IPS DF 6.9 (cell line): ENCODE measurements at regions not wholly inside any gene's neighbourhood (a gene's known extent, or its start where the extent isn't known, plus 50 kb on each side); places are given as distances from the start of the nearest gene placed in this dataset.
"Not testable (repeated sequence)": the region's sequence is repeated elsewhere in the genome, so short reads cannot be mapped to it uniquely, and the experiment has no call there.

Experiments used
- DNase-seq: peaks from one replicate; pipeline ENCODE4 v3.0.0-alpha.2; 2013; ENCODE audit warnings: low read depth, low spot score
- H3K27ac ChIP-seq: one replicate; pipeline ENCODE4 v1.5.1; 2013; ENCODE audit warnings: low read length, control low read depth
- H3K27me3 ChIP-seq: 2 replicates; pipeline ENCODE4 v1.6.1; 2013; ENCODE audit warnings: mild to moderate bottlenecking, low read length; ENCODE audit not compliant: control insufficient read depth, insufficient read depth
- H3K36me3 ChIP-seq: 2 replicates; pipeline ENCODE4 v1.6.1; 2013; ENCODE audit warnings: low read length; ENCODE audit not compliant: control insufficient read depth, insufficient read depth
- H3K4me1 ChIP-seq: 2 replicates; pipeline ENCODE4 v1.6.1; 2013; ENCODE audit warnings: low read length; ENCODE audit not compliant: control insufficient read depth, insufficient read depth
- H3K4me3 ChIP-seq: 2 replicates; pipeline ENCODE4 v1.5.1; 2013; ENCODE audit warnings: mild to moderate bottlenecking, low read length
- H3K9me3 ChIP-seq: 2 replicates; pipeline ENCODE4 v1.6.1; 2013; ENCODE audit warnings: low read length, inconsistent platforms; ENCODE audit not compliant: control insufficient read depth, insufficient read depth
- WGBS: extraction: QIAGEN DNeasy Blood & Tissue Kit; methylation state at CpG from one replicate; pipeline ENCODE4 v1.1.7; 2013; ENCODE audit warnings: mixed read lengths, missing lambda C conversion rate; ENCODE audit not compliant: insufficient read length, insufficient coverage; 5-methylcytosine and 5-hydroxymethylcytosine counted together

DNA sequence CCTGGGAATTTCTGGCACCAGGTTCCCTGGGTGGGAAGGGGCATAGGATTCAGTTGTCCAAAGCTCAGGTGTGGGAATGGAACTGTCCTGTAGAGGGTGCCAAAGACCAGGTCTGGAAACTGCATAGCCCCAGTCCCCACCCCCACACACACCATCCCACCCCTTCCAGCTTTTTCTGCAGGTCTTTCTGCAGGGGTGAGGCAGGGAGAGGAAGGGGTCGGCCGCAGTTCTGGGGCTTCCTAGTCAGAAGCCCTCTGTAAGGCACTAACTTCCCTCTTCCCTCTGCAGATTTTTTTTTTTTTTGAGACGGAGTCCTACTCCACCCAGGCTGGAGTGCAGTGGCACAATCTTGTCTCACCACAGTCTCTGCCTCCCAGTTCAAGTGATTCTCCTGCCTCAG is 1949.7 kb downstream of the FOXD4L5 start:
- DNase-seq, H3K36me3 ChIP-seq, H3K27me3 ChIP-seq, H3K9me3 ChIP-seq, H3K27ac ChIP-seq, H3K4me3 ChIP-seq, H3K4me1 ChIP-seq: not testable (repeated sequence)
- WGBS = no CpG with 5 or more reads among the region's 3 CpGs

DNA sequence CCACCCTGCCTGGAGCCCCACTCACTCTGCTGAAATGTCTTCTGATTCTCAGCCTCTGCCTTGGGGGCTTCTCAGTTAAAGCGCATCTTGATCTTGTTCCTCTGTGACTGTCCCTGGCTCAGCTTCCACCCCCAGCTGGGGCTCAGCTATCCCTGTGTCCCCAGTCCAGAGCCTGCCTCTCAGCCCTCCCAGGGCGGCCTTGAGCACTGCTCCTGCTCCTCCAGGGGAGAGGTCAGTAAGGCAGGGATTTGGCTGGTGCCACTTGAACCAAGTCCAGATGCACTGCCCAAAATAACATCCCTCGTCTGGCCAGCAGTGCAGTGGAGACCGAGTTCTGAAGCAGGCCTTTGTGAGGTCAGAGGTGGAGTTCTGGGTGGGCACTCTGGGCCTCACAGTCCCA is 1950.8 kb downstream of the FOXD4L5 start:
- H3K36me3 ChIP-seq, H3K9me3 ChIP-seq, H3K4me1 ChIP-seq, H3K4me3 ChIP-seq, H3K27me3 ChIP-seq, DNase-seq, H3K27ac ChIP-seq: not testable (repeated sequence)
- WGBS = no CpG with 5 or more reads among the region's 4 CpGs

DNA sequence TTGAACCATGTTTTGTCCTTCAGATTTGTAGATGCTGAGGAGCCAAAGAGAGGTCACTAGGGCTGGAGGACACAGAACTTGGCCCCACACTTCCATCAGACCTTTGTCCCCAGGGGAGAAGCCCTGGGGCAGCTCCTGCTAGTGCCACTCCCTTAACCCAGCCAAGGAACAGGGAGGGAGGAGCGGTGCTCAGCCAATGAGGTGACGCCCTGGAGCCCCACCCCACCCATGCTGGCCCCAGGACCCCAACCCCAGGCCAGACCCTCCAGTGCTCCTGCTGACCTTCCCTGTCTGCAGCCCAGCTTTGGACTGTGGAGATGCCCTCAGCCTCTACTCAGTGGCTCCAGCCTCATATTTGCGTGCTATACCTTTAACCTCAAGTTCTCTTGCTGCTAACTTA is 1951.9 kb downstream of the FOXD4L5 start:
- not testable (repeated sequence) for H3K27me3 ChIP-seq, H3K4me1 ChIP-seq, H3K9me3 ChIP-seq, H3K27ac ChIP-seq, H3K4me3 ChIP-seq, H3K36me3 ChIP-seq, DNase-seq
- no CpG with 5 or more reads among the region's 3 CpGs for WGBS

- not testable (repeated sequence) for DNase-seq, H3K27me3 ChIP-seq, H3K36me3 ChIP-seq, H3K4me3 ChIP-seq, H3K9me3 ChIP-seq, H3K27ac ChIP-seq, H3K4me1 ChIP-seq
- no CpG with 5 or more reads among the region's 6 CpGs for WGBS
Measured at GRCh38 chr9:63328313-63328712, 1956.7 kb downstream of the FOXD4L5 start.

DNA sequence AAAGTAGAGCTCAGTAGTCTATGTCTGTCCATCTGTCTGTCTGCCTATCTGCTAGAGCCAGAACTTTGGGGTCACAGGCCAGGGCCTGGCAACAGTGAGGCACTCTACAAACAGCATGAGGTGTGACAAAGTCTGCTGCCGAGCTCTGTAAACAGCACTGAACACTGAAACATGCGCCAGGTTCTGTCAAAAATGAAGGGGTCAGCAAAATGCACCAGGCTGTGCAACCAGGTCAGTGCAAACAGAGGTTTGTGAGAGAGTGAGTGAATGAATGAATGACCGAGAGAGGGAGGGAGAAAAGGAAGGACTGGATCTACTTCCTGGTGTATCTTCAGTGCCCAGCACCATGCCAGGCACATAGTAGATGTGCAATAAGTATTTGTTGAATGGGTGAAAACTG is 1957.8 kb downstream of the FOXD4L5 start:
- not testable (repeated sequence) for DNase-seq, H3K27ac ChIP-seq
- no CpG with 5 or more reads among the region's 3 CpGs for WGBS

DNA sequence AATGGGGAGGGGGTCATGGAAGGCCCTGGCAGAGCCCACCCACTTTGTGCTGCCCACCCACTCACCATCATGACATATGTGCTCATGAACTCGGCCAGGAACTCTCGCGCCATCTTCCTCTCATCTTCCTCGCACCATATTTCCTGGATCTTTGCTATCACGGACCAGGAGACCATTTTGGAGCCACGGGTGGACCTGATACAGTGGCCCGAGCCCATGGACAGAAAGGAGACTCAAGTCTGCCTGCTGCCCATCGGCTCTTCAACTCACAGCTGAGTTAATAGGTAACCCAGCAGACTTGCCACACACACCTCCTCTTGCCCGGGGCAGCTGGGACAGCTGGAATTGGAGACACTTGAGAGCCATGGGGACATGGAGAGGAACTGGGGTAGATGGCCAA is 1958.3 kb downstream of the FOXD4L5 start:
- not testable (repeated sequence) for H3K4me1 ChIP-seq, H3K36me3 ChIP-seq, H3K4me3 ChIP-seq, DNase-seq, H3K27me3 ChIP-seq, H3K27ac ChIP-seq, H3K9me3 ChIP-seq
- WGBS = no CpG with 5 or more reads among the region's 9 CpGs

More for the DNA sequence above, 1957.8 kb downstream of the FOXD4L5 start:
- not testable (repeated sequence) for H3K4me1 ChIP-seq, H3K4me3 ChIP-seq, H3K9me3 ChIP-seq, H3K27me3 ChIP-seq, H3K36me3 ChIP-seq

- not testable (repeated sequence) for H3K27me3 ChIP-seq, H3K4me1 ChIP-seq, H3K4me3 ChIP-seq, DNase-seq, H3K27ac ChIP-seq, H3K9me3 ChIP-seq, H3K36me3 ChIP-seq
- WGBS = no CpG with 5 or more reads among the region's 5 CpGs
Measured at GRCh38 chr9:63325696-63326095, 1959.3 kb downstream of the FOXD4L5 start.

DNA sequence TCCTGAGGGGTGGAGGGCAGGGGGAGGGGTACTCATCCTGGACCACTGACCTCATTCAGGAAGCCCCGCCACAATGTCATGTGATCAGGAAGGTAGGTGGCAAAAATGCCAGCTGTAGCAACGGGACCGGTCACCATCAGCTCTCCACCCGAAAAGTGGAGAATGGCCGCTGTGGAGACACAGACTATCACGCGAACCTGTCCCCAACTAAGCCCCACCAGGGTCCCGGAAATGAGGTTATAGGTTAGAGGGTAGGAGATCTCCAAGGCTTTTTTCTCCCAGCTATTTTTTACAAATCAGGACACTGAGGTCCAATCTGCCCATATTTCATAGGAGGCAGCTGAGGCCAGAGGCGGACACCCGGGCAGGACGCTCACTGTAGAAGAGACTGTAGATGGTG is 1966.9 kb downstream of the FOXD4L5 start:
- not testable (repeated sequence) for DNase-seq, H3K4me1 ChIP-seq, H3K27ac ChIP-seq, H3K9me3 ChIP-seq, H3K36me3 ChIP-seq, H3K27me3 ChIP-seq, H3K4me3 ChIP-seq
- no CpG with 5 or more reads among the region's 11 CpGs for WGBS

GRCh38 chr9:63315387-63315786 is 1969.6 kb downstream of the FOXD4L5 start:
- H3K36me3 ChIP-seq, H3K27ac ChIP-seq, DNase-seq, H3K9me3 ChIP-seq, H3K4me1 ChIP-seq, H3K27me3 ChIP-seq, H3K4me3 ChIP-seq: not testable (repeated sequence)
- no CpG with 5 or more reads among the region's 8 CpGs for WGBS

DNA sequence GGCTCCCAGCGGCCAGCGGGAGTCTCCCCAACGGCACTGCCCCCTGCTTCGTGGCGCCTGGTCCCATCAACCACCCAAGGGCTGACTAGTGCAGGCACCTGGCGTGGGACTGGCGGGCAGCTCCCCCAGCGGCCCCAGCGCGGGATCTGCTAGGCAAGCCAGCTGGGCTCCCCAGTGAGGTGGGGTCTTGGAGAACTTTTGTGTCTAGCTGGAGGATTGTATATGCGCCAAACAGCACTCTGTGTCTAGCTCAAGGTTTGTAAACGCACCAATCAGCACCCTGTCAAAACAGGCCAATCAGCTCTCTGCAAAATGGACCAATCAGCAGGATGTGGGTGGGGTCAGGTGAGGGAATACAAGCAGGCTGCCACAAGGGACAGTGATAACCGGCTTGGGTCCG is 1988.2 kb downstream of the FOXD4L5 start:
- H3K4me3 ChIP-seq, H3K27me3 ChIP-seq, H3K27ac ChIP-seq, DNase-seq, H3K36me3 ChIP-seq, H3K9me3 ChIP-seq, H3K4me1 ChIP-seq: not testable (repeated sequence)
- no CpG with 5 or more reads among the region's 14 CpGs for WGBS

DNA sequence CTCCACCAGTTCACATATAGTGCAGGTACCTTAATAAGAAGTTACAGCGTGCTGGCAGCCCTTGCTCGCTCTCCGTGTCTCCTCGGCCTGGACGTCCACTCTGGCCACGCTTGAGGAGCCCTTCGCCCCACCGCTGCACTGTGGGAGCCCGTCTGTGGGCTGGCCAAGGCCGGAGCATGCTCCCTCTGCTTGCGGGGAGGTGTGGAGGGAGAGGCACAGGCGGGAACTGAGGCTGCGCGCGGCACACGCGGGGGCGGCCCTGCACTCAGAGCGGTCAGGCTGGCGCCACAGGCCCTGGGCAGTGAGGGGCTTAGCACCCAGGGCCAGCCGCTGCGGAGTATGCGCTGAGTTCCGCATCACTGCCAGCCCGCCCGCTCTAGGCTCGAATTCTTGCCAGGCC is 1988.6 kb downstream of the FOXD4L5 start:
- H3K4me3 ChIP-seq, H3K9me3 ChIP-seq, H3K27me3 ChIP-seq, DNase-seq, H3K27ac ChIP-seq, H3K4me1 ChIP-seq, H3K36me3 ChIP-seq: not testable (repeated sequence)
- WGBS = no CpG with 5 or more reads among the region's 27 CpGs
